OCI-LY1 (cell line): ENCODE measurements at regions not wholly inside any gene's neighbourhood (a gene's known extent, or its start where the extent isn't known, plus 50 kb on each side); places are given as distances from the start of the nearest gene placed in this dataset.

Experiments
- CTCF ChIP-seq: fragments of 200-600 bp; sonication (generic), shearing (Covaris generic); IDR thresholded peaks from 2 replicates; pipeline ENCODE4 v1.5.1; 2017; ENCODE audit warnings: mild to moderate bottlenecking, antibody characterized with exemption, low read length, moderate library complexity, mixed read lengths
- EZH2 ChIP-seq: fragments of 200-600 bp; sonication (generic), shearing (Covaris generic); IDR thresholded peaks from 2 replicates; pipeline ENCODE4 v1.8.0; 2017; ENCODE audit warnings: borderline replicate concordance, mixed run types, mild to moderate bottlenecking, antibody characterized with exemption, low read length, moderate library complexity, mixed read lengths

- no peak for TF ChIP-seq CTCF
- no peak for TF ChIP-seq EZH2
Observed at GRCh38 chr2:185663811-185664210, 74.8 kb upstream of the FSIP2 start.
